NCI-H774 (cell line): ENCODE measurements at regions not wholly inside any gene's neighbourhood (a gene's known extent, or its start where the extent isn't known, plus 50 kb on each side); places are given as distances from the start of the nearest gene placed in this dataset.

Source experiments
- DNase-seq: peaks from one replicate; lab custom pipeline; 2025; lab: John Stamatoyannopoulos, UW

DNA sequence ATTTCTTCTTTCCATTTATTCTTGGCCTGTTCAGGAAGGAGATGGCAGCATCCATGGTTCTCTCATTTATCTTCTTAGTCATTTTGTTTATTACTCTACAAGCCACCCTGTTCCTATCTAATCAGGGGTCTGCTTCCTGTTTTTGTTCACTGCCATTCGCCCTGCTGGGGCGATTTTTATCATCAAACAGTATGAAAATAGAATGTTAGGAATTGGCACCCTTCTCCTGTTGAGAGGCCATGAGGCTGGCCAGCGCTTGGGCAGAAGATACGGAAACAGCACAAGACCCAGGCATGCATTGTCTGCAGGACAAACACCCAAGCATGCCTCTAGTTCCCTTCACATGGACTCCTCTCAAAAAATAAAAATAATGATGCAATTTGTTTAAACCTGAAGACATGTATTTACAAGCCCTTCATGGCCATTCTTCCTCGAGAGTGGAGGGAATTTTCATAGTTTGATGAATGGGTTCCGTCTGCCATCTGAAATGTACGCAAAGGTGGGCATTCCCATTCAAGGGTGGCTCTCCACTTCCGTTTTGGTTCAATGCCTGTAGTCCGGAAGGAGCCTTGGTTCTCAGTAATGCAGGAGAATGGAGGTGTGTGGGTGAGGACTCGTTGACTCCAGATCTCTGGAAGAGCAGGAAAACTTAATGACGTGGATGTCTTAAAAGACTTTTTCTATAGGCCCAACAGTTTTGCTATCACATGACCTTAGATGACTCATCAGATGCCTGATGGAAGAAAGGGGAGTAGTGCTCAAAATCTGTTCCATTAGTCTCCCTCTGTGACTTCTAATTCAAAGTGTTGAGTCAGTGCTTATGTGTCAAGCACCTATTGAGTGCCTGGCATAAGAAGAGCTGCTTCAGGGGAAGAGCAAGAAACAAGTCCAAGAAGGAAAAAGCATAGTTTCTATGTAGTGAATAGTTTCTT lies 252.4 kb upstream of the TBX3 start:
- DNase-seq, result no peak

DNA sequence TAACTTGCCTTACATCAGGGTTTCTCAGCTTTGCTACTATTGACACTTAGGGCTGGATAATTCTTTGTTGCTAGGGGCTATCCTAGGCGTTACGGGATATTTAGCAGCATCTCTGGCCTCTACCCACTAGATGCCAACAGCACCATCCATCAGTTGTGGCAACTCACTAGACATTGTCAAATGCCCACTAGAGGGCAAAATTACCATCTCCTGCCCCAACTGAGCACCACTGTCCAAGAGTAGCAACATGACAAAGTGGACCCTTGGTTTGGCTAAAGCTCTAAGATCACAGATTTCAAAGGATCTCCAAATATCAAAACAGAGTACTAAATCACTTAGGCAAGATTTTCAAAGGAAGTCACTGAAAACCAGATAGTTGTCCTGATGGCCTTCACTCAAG lies 251.7 kb upstream of the TBX3 start:
- DNase-seq, result no peak

DNA sequence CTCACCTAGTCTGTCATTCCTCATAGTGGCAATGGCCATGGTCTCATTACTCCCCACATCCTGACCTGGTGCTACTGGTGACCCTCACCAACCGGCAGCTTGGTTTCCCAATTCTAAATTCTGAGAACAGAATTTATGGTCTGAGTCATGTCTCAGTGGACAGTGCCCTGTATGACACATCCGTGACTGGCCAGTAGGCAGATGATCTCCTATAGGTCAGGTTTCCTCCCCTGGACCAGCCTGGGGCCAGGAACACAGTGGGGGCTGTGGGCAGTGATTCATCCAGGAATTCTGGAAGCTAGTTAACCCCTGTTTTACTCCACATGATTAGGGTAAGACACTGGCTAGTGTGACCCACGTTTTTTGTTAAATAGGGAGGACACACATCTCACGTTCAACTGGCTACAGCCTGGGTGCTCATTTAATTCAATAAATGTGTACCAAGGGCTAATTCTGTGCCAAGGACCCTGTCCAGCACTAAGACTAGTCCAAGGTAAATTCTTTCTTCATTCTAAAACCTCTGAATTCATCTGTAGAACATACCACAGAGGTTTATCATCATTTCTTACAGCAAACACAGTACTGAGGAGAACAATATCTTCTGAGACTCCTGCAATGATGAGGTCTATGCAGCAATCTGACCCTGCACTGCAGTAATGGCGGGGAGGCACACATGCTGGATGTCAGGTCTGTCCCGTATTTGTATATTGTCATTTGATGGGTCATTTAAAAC lies 249.6 kb upstream of the TBX3 start:
- no peak for DNase-seq

DNA sequence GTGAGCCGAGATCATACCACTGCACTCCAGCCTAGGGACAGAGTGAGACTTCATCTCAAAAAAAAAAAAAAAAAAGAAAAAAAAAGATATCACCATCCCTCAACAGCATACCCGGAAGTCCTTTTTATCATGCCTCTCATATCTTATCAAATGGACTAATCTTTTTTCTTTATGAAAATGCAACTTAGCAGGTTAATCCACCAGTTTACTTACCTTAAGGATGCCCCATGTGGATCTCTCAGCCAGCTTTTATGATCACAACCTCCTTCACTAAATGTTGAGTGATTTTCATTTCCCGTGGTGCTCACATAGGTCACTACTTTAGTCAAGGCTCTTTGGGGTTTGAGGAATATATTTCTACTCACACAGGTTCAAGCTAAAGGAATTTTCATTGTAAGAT lies 248.8 kb upstream of the TBX3 start:
- DNase-seq, result no peak

DNA sequence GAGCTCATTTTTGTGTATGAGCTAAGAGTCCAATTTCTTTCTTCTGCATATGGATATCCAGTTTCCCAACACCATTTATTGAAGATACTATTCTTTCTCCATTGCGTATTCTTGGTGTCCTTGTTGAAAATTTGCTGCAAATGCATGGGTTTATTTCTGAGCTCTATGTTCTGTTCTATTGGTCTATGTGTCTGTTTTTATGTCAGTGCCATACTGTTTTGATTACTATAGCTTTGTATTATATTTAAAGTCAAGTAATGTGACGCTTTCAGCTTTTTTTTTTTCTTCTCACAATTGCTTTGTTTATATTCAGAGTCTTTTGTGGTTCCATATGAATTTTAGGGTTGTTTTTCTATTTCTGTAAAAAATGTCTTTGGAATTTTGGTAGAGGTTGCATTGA lies 247.1 kb upstream of the TBX3 start:
- DNase-seq, result no peak

DNA sequence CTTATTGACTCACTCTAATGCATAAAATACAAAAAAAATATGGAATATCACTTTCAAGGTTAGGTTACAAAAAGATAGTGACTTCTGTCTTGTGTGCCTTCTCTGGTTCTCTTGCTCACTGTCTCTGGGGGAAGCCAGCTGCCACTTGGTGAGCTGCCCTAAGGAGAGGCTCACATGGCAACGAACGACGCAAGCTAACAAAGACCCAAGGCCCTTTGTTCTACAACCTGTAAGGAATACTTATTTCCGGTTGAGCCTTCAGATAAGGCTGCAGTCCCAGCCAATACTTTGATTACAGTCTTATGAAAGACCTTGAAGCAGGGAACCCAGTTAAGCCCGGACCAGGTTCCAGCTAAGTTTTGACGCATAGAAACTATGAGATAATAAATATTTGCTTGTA lies 242.4 kb upstream of the TBX3 start:
- no peak for DNase-seq

DNA sequence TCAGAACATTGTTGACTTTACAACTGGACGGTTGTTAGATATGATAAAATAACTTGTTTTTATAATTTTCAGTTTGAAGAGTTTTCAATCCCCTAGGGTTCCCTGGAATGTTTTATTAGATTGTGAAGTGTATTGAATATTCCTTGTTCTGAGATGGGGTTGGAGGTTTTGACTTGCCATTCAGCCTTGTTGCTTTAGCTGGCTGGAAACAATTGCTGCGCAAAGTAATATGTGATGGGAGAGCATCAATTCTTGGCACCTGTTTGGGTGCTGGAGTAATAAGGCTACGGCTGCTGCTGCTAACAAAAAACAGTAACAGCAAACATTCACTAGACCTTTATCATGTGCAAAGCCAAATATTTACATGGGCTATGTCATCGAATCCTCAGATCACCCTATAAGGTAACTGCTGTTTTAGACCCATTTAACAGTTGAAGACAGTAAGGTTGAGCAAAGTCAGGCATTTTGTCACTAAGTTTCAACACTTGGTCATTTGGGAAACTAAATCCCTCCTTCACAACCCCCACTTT lies 241.0 kb upstream of the TBX3 start:
- peak; percentile 69 for DNase-seq

DNA sequence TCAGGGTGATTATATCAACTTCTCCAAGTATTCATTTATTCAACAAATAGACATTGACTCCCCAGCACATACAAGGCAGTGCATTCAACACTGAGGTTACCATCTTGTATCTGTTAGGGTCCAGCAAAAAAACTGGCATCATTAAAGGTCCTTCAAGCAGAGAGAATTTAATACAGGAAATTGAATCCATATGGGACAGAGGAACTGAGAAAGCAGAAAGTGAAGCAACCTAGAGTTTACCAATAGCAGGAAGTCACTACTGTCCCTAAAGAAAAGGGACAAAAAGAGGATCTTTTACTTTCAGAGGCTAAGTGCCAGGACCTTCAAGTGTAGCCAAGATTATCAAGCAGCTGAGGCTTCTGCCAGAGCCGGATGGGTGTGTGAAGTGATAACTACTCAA lies 237.8 kb upstream of the TBX3 start:
- DNase-seq, result no peak

DNA sequence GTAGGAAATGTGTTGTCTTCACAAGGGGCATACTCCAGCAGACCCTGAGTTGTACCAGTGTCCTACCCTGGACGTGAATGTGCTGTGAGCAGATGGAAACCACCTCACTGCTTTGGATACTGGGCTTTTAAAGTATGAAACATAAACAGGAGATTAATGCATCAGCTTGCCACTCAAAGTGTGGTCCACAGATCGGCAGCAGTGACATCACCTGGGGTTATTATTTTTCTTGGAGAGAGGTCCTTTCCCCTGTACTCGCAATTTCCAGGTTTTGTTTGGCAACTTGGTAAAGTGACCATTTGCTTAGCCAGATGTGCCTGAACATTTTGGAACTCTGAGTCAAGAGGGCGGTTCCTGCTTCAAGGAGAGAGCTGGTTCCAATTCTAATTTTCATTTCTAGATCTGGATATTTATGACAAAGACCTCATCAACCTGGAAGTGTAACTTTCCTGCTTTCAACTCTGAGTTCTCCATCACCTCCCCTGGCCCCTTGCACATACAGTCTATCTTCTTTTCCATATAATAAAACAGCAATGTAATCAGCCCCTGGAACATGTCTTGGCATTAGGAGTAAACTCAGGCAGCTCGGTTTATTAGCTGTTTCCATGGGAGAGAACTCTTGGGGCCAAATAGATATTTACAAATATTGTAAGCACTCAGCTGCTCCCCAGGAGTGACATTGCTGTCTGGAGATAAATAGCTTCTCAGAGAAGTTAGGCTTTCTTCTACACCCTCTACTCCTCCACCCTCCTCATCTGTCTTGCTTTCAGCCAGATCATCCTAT lies 237.0 kb upstream of the TBX3 start:
- DNase-seq, result no peak

DNA sequence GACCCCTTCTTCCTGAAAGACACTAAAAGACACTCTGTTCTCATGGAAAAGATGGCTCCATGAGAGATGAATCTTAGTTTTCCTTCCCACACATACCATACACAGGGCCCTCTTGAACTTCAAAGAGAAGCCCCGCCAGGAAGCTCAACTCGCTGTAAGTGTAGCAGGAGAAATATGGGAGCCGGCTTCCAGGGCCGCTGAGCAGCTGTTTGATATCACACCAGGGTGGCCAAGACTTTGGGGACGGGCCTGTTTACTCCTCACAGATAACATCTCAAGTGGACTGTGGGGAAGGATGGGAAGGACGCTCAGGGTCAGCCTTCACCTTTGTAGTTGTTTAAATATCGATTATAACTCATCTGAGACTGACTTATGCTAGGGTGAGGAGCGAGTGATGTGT lies 235.5 kb upstream of the TBX3 start:
- no peak for DNase-seq

DNA sequence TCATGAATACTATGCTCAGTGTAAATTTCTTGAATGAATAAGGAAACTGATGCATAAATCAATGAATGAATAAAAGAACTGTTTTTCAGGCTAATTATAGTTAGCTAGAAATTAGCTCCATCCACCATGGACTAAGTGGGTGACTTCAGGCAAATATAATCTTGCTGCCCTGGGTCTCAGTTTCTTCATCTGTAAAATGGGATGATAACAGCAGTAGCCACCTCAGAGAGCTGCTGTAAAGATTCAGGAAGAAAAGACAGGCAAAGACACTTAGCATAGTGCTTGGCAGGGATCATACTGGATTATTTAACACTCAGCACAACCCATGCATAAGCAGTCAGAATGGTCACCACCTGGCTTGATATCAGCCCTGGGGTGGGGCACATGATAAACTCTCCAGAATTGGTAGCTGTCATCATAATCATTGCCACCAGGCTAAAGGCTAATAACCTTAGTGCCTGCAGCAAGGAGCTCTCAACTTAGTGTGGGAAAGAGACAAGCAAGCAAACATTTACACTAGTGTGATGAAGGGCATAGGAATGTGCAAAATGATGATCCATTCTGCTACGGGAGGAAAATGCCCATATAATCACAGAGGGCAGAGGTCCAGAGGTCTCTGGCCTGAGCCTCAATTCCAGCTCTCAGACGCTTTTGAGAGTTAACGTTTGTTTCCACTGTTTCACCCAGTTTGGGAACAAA lies 234.7 kb upstream of the TBX3 start:
- no peak for DNase-seq

DNA sequence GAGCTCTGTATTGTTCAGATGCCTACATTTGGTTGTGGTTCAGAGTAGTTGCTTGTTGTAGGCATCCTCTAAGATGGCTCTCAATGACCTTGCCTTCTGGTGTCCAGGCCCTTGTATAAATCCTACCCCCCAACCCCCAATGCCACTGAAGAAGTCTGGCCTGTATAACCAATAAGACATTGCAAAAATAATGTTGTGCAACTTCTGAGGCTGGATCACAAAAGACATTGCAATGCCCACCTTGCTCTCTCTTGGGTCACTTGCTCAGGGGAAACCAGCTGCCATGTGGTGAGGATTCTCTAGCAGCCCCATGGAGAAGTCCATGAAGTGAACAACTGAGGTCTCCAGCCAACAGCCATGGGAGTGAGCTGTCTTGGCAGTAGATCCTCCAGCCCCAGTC lies 234.0 kb upstream of the TBX3 start:
- DNase-seq, result no peak

DNA sequence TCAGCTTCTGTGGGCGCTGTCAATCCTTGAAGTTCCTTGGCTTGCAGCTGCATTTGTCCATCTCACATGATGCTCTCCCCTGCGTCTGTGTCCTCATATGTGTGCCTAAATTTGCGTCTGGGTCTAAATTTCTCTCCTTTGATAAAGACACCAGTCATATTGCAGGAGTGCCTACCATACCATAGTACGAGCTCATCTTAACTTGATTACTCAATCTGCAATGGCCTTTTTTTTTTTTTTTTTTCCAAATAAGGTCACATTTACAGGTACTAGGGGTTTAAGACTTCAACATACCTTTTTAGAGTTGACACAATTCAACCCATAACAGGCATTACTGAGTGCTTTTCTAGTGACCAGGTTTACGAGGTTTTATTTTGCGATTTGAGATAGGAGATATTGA lies 233.3 kb upstream of the TBX3 start:
- DNase-seq, result no peak

DNA sequence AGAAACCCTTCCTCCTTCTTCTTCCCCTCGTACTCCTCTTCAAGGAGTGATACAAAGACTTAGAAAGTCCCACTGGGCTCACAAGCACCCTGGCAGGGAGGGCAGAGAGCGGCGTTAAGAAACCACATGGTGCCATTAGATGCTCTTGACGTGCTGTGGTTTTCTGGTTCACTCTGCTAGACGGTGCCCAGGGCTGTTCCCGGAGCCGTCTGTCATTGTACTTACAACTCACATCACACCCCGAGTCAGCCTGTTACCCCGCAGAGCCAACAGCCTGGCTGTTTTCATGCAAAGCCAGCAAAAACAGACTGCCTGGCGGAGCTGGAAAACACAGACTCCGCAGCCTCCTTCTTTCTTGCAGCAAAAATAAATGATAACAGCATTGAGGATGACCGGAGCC lies 232.6 kb upstream of the TBX3 start:
- DNase-seq, result no peak

DNA sequence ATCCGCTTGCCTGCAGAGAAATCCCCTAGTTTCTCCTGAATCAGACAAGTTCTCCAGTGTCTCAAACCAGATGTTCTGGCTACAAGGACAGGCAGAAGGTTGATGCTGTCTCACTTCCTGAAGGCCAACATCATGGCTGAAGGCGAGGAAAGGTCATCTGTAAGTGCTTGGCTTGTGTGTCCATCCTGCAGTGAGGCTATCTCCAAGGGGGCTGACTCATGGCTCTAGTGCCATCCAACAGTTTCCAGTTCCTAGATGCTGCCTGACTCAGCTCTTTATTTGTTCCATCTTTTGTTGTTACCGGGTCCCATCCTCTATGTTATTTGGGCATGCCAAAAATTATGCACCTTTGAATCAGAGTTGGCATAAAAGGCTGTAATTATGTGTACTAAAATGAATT lies 232.1 kb upstream of the TBX3 start:
- DNase-seq, result no peak

DNA sequence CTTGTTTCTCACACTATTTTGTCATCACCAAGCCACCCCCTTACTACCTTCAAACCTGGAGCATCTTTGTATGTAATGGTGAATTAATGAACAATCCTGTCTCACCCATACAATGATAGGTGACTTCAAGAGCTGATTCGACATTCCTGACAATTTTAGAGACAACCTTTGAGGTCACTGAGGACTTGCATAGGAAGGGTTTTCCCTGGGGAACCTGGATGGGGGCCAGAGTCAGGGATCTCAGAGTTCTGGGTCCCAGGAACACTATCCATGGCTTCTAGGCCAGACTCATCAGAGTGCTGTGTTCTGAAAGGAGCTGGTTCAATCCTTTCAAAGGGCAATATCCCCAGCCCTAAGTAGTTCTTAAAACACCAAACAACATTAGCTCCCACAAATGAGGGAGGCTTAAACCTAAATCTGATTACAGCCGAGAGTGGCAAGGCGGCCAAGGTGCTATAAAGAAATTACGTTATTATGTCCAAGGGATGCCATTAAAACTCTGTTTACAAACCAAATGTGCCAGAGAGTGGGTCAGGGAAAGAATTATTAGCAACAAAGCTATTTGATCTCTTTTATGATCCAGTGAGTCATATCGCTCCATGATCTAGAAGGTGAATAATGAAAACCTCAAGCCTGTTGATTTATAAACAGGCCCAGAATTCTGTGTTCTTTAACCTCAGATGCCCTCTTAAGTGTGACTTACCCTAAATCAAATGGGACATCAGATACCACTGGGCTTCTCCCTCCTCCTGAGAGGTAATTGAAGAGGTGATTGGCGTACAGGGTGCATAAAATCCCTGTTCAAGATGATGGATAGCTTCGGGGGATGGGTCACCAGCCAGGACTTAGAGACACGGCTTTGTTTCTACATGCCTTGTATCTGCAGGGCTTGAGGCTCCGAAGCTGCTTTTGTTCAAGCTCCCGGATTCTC lies 230.2 kb upstream of the TBX3 start:
- DNase-seq, result no peak

DNA sequence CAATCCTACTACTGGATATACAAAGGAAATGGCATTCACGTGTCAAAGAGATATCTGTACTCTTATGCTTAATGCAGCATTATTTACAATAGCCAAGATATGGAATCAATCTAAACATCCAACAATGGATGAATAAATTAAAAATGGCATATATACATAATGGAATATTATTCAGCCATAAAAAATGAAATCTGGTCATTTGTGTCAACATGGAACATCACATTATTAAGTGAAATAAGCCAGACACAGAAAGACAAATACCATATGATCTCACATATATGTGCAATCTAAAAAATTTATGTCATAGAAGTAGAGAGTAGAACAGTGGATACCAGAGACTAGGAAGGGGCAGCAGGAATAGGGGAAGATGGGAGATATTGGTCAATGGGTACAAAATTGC lies 228.8 kb upstream of the TBX3 start:
- DNase-seq, result no peak

DNA sequence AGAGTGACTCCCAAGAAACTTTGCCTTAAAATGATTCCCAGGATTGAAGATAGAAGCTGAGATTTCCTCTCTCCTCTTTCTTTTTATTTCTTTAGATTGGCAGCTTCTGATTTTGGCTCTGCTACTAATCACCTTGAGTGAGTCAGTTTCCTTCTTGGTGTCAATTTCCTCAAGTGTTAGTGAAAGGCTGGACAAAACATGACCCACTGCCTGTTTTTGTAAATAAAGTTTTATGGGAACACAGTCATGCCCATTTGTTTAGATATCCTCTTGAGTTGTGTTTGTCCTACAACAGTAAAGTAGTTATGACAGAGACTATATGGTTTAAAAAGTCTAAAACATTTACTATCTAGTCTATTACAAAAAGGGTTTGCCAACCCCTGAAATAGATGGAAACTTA lies 227.2 kb upstream of the TBX3 start:
- DNase-seq, result no peak

DNA sequence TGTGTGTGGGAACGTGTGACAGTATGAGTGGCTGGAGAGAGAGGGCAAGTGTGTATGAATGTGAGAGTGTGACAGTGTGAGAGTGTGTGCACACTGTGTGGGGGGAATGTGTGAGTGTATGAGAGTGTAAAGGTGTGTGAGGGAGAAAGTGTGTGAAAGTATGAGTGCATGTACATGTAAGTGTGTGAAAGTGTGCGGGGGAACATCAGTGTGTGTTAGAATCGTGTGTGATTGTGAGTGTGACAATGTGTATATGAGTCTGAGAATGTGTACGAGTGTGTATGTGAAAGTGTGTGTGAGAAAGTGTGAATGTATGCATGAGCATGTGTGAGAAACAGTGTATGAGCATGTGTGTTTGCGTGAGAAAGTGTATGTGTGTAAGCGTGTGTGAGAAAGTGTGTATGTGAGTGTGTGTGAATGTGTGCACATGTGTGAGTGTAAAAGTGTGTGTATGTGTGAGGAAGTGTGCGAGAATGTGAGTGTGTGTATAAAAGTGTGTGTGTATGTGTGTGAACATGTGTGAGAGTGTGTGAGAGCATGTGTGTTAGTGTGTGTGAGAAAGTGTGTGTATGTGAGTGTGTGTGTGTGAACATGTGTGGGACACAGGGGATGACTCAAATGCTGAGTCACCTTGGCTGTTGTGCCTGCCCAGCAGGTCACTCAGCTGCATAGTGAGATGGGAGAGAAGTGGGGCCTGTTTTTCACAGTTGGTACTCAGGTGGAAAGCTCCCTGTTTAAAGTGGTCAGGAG lies 220.5 kb upstream of the TBX3 start:
- no peak for DNase-seq

DNA sequence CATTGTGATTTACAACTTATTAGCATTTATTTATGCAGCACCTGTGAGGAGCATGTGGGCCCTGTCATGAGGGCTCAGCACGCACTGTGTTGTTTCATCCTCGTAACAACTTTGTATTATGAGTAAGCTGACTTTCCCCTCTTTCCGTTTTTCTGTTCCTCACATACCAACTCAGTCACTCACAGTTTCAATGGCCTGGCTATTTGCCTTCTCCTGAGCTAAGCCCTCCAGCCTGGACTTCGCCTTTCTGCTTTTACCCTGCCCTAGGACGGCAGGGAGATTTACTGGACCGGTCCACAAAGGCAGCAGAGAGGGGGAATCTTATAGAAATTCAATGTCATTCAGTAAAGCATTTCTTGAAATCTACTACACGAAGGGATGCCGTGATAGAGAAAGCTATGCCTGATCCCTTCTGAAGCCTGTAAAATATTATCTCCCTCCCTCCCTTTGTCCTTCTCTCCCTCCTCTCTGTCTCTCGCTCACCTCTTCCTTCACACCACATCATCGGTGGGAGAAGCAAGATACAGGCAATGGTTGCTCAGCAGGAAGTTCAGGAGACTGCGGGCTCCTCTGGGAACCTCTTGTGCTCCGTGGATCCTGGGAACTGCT lies 219.2 kb upstream of the TBX3 start:
- DNase-seq, result no peak
